ENCODE measurements at regions not wholly inside any gene's neighbourhood (a gene's known extent, or its start where the extent isn't known, plus 50 kb on each side); places are given as distances from the start of the nearest gene placed in this dataset.

DNA sequence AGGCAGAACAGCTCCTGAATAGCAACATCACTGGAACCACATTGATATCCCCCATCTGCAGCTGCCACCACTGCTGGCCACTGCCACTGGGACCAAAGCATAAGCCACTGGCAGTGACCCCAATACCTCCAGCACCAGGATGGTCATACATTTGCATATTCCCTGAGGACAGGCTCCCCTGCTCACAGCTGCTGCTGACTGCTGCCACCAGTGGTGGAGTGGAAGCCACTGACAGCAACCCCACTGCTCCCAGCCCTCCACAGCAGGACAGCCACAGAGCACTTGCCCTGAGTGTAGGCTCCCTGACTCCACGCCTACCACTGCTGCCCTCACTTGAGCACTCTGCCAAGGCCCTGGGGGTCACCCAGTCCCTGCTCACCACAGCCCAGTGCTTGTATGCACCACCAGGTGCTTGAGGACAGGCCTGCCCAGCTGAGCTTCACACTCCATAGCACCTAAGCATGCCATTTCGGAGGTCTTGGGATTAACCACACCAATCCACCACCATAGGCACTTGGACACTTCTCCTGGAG lies 327.4 kb upstream of the RPS23 start:
- H3K27ac ChIP-seq: no peak overlapping the region
- H3K4me1 ChIP-seq: peaks cover 0 to 8% (median 5%) of the 10 kb centered on the region in 4 donors
- no peaks in the 10 kb centered on the region for H3K36me3 ChIP-seq
- no peak overlapping the region for H3K4me3 ChIP-seq
- H3K27me3 ChIP-seq: no peaks in the 10 kb centered on the region
- in situ Hi-C loops (cut with MboI; ENCODE audit: low pct_ligation_motif_present in 1 of 4, low pct_unique_long_range_greater_than_20kb in 1 of 4, low sequenced_read_pairs in 3 of 4): no loop called here
- DNase-seq: no peak
- 88% methylated on average over 2 of the region's 2 CpGs; no CpG with 5 or more reads in 1 of the 2 donors for WGBS, 2 donors (ENCODE audit: low coverage in 1 of 2)
- no peaks in the 10 kb centered on the region for H3K9me3 ChIP-seq
- TF ChIP-seq POLR2A (IDR thresholded peaks at IDR 0.05): no peak
- TF ChIP-seq, protein P1, sequence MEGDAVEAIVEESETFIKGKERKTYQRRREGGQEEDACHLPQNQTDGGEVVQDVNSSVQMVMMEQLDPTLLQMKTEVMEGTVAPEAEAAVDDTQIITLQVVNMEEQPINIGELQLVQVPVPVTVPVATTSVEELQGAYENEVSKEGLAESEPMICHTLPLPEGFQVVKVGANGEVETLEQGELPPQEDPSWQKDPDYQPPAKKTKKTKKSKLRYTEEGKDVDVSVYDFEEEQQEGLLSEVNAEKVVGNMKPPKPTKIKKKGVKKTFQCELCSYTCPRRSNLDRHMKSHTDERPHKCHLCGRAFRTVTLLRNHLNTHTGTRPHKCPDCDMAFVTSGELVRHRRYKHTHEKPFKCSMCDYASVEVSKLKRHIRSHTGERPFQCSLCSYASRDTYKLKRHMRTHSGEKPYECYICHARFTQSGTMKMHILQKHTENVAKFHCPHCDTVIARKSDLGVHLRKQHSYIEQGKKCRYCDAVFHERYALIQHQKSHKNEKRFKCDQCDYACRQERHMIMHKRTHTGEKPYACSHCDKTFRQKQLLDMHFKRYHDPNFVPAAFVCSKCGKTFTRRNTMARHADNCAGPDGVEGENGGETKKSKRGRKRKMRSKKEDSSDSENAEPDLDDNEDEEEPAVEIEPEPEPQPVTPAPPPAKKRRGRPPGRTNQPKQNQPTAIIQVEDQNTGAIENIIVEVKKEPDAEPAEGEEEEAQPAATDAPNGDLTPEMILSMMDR (IDR thresholded peaks at IDR 0.05): no peak
- intact Hi-C loops (cut with DNase I; ENCODE audit: low total_unique reads): no loop called here

DNA sequence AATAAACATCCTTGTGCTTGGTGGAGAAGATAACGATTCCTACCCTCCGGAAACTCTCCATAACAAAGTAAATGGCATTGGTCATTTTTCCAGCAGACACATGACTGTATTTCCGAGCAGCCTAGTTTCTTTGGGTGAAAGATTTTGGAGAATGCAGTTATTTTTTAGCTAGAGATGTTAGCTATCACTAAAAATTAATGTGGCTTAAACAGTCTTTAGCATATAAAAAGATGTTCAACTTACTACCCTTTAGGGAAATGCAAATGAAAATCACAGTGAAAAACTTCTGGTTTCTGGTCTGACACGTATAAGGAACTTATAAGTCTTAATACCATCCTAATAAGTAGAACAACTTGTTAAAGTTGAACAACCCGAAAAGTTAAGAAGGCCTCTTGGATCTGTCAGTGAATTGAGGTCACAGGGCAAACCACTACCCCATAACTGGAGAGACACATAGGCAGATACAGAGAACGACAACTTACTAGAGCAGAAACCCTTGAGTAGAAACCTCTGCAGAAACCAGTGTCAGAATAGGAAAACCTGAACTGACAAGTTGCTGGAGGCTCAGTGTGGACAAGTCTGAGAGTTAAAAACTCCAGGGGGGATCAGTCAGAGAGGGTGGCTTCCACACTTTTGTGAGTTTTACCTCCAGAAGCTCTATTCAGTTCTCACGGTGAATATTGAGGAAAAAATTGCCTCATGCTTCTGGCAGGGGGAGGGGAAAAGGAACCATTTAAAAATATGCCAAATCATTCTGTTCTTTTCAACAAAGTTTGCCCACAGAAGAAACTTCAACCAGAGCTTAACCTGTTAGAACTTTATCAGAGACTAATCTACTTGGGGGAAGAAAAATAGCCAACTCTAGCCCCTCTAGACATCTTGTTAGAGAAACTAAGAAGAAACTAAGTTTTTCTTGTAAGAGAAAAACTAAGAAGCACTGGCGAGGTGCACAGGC lies 325.2 kb upstream of the RPS23 start:
- H3K9me3 ChIP-seq: no peaks in the 10 kb centered on the region
- no peak for DNase-seq
- peaks cover 0 to 8% (median 8%) of the 10 kb centered on the region in 4 donors for H3K4me1 ChIP-seq
- in situ Hi-C loops (cut with MboI; ENCODE audit: low pct_ligation_motif_present in 1 of 4, low pct_unique_long_range_greater_than_20kb in 1 of 4, low sequenced_read_pairs in 3 of 4) (no loop called here), intact Hi-C loops (cut with DNase I; ENCODE audit: low total_unique reads) (no loop called here)
- H3K4me3 ChIP-seq: no peak overlapping the region
- TF ChIP-seq POLR2AphosphoS5 (IDR thresholded peaks at IDR 0.05): no peak
- TF ChIP-seq, protein P1 (IDR thresholded peaks at IDR 0.05): no peak
- no peak for TF ChIP-seq POLR2A (IDR thresholded peaks at IDR 0.05)
- TF ChIP-seq EP300 (IDR thresholded peaks at IDR 0.05; ENCODE audit: low read depth): no peak
- WGBS, 2 donors (ENCODE audit: low coverage in 1 of 2): 82 to 83% methylated on average over 7 to 8 of the region's 8 CpGs
- no peaks in the 10 kb centered on the region for H3K27me3 ChIP-seq
- H3K27ac ChIP-seq: no peak overlapping the region
- no peaks in the 10 kb centered on the region for H3K36me3 ChIP-seq

DNA sequence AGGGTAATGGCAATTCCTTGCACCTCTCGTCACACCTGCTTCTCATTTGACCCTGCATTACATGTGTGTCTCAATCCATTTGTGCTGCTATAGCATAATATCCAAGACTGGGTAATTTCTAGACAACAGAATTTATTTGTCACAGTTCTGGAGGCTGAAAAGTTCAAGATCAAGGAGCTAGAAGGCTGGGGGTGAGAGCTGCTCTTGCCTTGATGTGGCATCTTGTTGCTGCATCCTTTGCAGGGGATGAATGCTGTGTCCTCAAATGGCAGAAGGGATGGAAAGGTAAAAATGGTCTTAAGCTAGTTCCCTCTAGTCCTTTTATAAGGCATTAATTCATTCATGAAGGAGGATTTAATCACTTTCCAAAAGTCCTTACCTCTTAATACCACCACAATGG lies 323.7 kb upstream of the RPS23 start:
- intact Hi-C loops (cut with DNase I; ENCODE audit: low total_unique reads): no loop called here
- Histone ChIP-seq H3K4me1 (peaks cover 0 to 8% (median 8%) of the 10 kb centered on the region in 4 donors), H3K9me3 (no peaks in the 10 kb centered on the region), H3K27ac (peak overlapping the region in 2 of 4 donors; percentile 52 to 61), H3K36me3 (no peaks in the 10 kb centered on the region), H3K4me3 (no peak overlapping the region), H3K27me3 (no peaks in the 10 kb centered on the region)
- TF ChIP-seq, protein P1 (IDR thresholded peaks at IDR 0.05): no peak
- no peak for TF ChIP-seq POLR2A (IDR thresholded peaks at IDR 0.05)
- TF ChIP-seq EP300 (IDR thresholded peaks at IDR 0.05; ENCODE audit: low read depth): no peak
- no peak for TF ChIP-seq POLR2AphosphoS5 (IDR thresholded peaks at IDR 0.05)
- WGBS, 2 donors (ENCODE audit: low coverage in 1 of 2): 64 to 86% methylated on average over 1 of the region's 1 CpG
- DNase-seq: no peak
- in situ Hi-C loops (cut with MboI; ENCODE audit: low pct_ligation_motif_present in 1 of 4, low pct_unique_long_range_greater_than_20kb in 1 of 4, low sequenced_read_pairs in 3 of 4): no loop called here

GRCh38 chr5:82601077-82601476 lies 322.9 kb upstream of the RPS23 start:
- WGBS, 2 donors (ENCODE audit: low coverage in 1 of 2): 34% methylated on average over 3 of the region's 3 CpGs; no CpG with 5 or more reads in 1 of the 2 donors
- in situ Hi-C loops (cut with MboI; ENCODE audit: low pct_ligation_motif_present in 1 of 4, low pct_unique_long_range_greater_than_20kb in 1 of 4, low sequenced_read_pairs in 3 of 4): no loop called here
- no peaks in the 10 kb centered on the region for H3K27me3 ChIP-seq
- H3K4me3 ChIP-seq: no peak overlapping the region
- no peaks in the 10 kb centered on the region for H3K9me3 ChIP-seq
- H3K27ac ChIP-seq: peak overlapping the region; percentile 43 to 61 (median 56)
- intact Hi-C loops (cut with DNase I; ENCODE audit: low total_unique reads): no loop called here
- H3K4me1 ChIP-seq: peaks cover 0 to 8% (median 8%) of the 10 kb centered on the region in 4 donors
- TF ChIP-seq, protein P1 (IDR thresholded peaks at IDR 0.05): no peak
- no peak for TF ChIP-seq POLR2A (IDR thresholded peaks at IDR 0.05)
- no peak for TF ChIP-seq EP300 (IDR thresholded peaks at IDR 0.05; ENCODE audit: low read depth)
- no peak for TF ChIP-seq POLR2AphosphoS5 (IDR thresholded peaks at IDR 0.05)
- H3K36me3 ChIP-seq: no peaks in the 10 kb centered on the region
- peak; percentile 68 for DNase-seq

Data from transverse colon (tissue), 4 donors.